GM08714 (cell line): ENCODE measurements at regions not wholly inside any gene's neighbourhood (a gene's known extent, or its start where the extent isn't known, plus 50 kb on each side); places are given as distances from the start of the nearest gene placed in this dataset.

Source experiments
- H3K4me3 ChIP-seq: fragments of 200-500 bp; sonication (Bioruptor generic); 2 replicates; pipeline ENCODE4 v1.5.1; 2014; ENCODE audit warnings: mild to moderate bottlenecking, low read length, inconsistent platforms
- ZNF274 ChIP-seq: IDR thresholded peaks from 2 replicates; pipeline ENCODE4 v1.6.1; 2012; ENCODE audit warnings: mild to moderate bottlenecking, low read depth, low read length

- no peak for TF ChIP-seq ZNF274
- H3K4me3 ChIP-seq, result no peak overlapping the region
Observed at GRCh38 chr13:78334059-78334458, 269.3 kb downstream of the POU4F1 start.

GRCh38 chr13:78326633-78327032 lies 276.7 kb downstream of the POU4F1 start:
- no peak for TF ChIP-seq ZNF274

GRCh38 chr13:78325585-78325984 lies 277.8 kb downstream of the POU4F1 start:
- no peak overlapping the region for H3K4me3 ChIP-seq
- no peak for TF ChIP-seq ZNF274

More at GRCh38 chr13:78326633-78327032, 276.7 kb downstream of the POU4F1 start:
- no peak overlapping the region for H3K4me3 ChIP-seq

- TF ChIP-seq ZNF274, result no peak
- no peak overlapping the region for H3K4me3 ChIP-seq
Observed at GRCh38 chr13:78323848-78324247, 279.5 kb downstream of the POU4F1 start.

- no peak for TF ChIP-seq ZNF274
- no peak overlapping the region for H3K4me3 ChIP-seq
Observed at GRCh38 chr13:78323040-78323439, 280.3 kb downstream of the POU4F1 start.

GRCh38 chr13:78319101-78319627 lies 284.2 kb downstream of the POU4F1 start:
- no peak overlapping the region for H3K4me3 ChIP-seq
- TF ChIP-seq ZNF274, result no peak

- no peak overlapping the region for H3K4me3 ChIP-seq
- no peak for TF ChIP-seq ZNF274
Observed at GRCh38 chr13:78317030-78317429, 286.3 kb downstream of the POU4F1 start.

GRCh38 chr13:78309497-78310180 lies 293.7 kb downstream of the POU4F1 start:
- no peak overlapping the region for H3K4me3 ChIP-seq
- TF ChIP-seq ZNF274, result no peak

- TF ChIP-seq ZNF274, result no peak
- no peak overlapping the region for H3K4me3 ChIP-seq
Observed at GRCh38 chr13:78306519-78307206, 296.7 kb downstream of the POU4F1 start.

- H3K4me3 ChIP-seq, result no peak overlapping the region
- no peak for TF ChIP-seq ZNF274
Observed at GRCh38 chr13:78305171-78305570, 298.2 kb downstream of the POU4F1 start.

GRCh38 chr13:78299832-78300623 lies 303.3 kb downstream of the POU4F1 start:
- no peak overlapping the region for H3K4me3 ChIP-seq
- no peak for TF ChIP-seq ZNF274

- H3K4me3 ChIP-seq, result no peak overlapping the region
- TF ChIP-seq ZNF274, result no peak
Observed at GRCh38 chr13:78298657-78299056, 304.7 kb downstream of the POU4F1 start.

GRCh38 chr13:78286748-78287147 lies 316.6 kb downstream of the POU4F1 start:
- no peak for TF ChIP-seq ZNF274
- no peak overlapping the region for H3K4me3 ChIP-seq

GRCh38 chr13:78265098-78265497 lies 338.3 kb downstream of the POU4F1 start:
- TF ChIP-seq ZNF274, result no peak
- no peak overlapping the region for H3K4me3 ChIP-seq
